SJCRH30 (cell line): ENCODE measurements at regions not wholly inside any gene's neighbourhood (a gene's known extent, or its start where the extent isn't known, plus 50 kb on each side); places are given as distances from the start of the nearest gene placed in this dataset.

Experiments
- DNase-seq, 2 experiments: peaks; one replicate each; pipeline ENCODE4 v3.0.0-alpha.2; 2015 to 2020
- H3K27ac ChIP-seq: fragments of 250-450 bp; sonication (Bioruptor Pico); 2 replicates; pipeline ENCODE4 v1.5.1; 2020; ENCODE audit warnings: mild to moderate bottlenecking, moderate library complexity
- H3K27me3 ChIP-seq: fragments of 250-450 bp; sonication (Bioruptor Pico); 2 replicates; pipeline ENCODE4 v1.5.1; 2020; ENCODE audit warnings: mild to moderate bottlenecking, moderate library complexity
- H3K36me3 ChIP-seq: fragments of 250-450 bp; sonication (Bioruptor Pico); 2 replicates; pipeline ENCODE4 v1.5.1; 2020; ENCODE audit warnings: mild to moderate bottlenecking, moderate library complexity
- H3K4me1 ChIP-seq: fragments of 250-450 bp; sonication (Bioruptor Pico); 2 replicates; pipeline ENCODE4 v1.5.1; 2020; ENCODE audit warnings: mild to moderate bottlenecking, moderate library complexity
- H3K4me3 ChIP-seq: fragments of 250-450 bp; sonication (Bioruptor Pico); 2 replicates; pipeline ENCODE4 v1.5.1; 2020; ENCODE audit warnings: mild to moderate bottlenecking, moderate library complexity
- H3K9me3 ChIP-seq: fragments of 250-450 bp; sonication (Bioruptor Pico); replicated peaks from 2 replicates; pipeline ENCODE4 v1.5.1; 2020; ENCODE audit warnings: mild to moderate bottlenecking, moderate library complexity

GRCh38 chr2:145344076-145344724 lies 824.3 kb upstream of the ZEB2 start:
- Histone ChIP-seq H3K4me1 (no peaks in the 10 kb centered on the region), H3K9me3 (no peaks in the 10 kb centered on the region), H3K27me3 (no peaks in the 10 kb centered on the region), H3K36me3 (no peaks in the 10 kb centered on the region), H3K4me3 (no peak overlapping the region), H3K27ac (no peak overlapping the region)
- no peak for DNase-seq

GRCh38 chr2:145343287-145343686 lies 823.4 kb upstream of the ZEB2 start:
- DNase-seq: no peak
- Histone ChIP-seq H3K4me1 (no peaks in the 10 kb centered on the region), H3K27me3 (no peaks in the 10 kb centered on the region), H3K4me3 (no peak overlapping the region), H3K36me3 (no peaks in the 10 kb centered on the region), H3K9me3 (no peaks in the 10 kb centered on the region), H3K27ac (no peak overlapping the region)

- no peak for DNase-seq
- no peaks in the 10 kb centered on the region for H3K36me3 ChIP-seq
- H3K4me1 ChIP-seq: no peaks in the 10 kb centered on the region
- no peaks in the 10 kb centered on the region for H3K27me3 ChIP-seq
- H3K27ac ChIP-seq: no peak overlapping the region
- no peaks in the 10 kb centered on the region for H3K9me3 ChIP-seq
- no peak overlapping the region for H3K4me3 ChIP-seq
Measured at GRCh38 chr2:145341536-145341935, 821.6 kb upstream of the ZEB2 start.

- Histone ChIP-seq H3K36me3 (no peaks in the 10 kb centered on the region), H3K4me1 (no peaks in the 10 kb centered on the region), H3K27me3 (no peaks in the 10 kb centered on the region), H3K27ac (no peak overlapping the region), H3K4me3 (no peak overlapping the region), H3K9me3 (no peaks in the 10 kb centered on the region)
- no peak for DNase-seq
Measured at GRCh38 chr2:145339646-145340045, 819.7 kb upstream of the ZEB2 start.

GRCh38 chr2:145332210-145332898 lies 812.4 kb upstream of the ZEB2 start:
- no peaks in the 10 kb centered on the region for H3K4me1 ChIP-seq
- no peaks in the 10 kb centered on the region for H3K27me3 ChIP-seq
- no peak for DNase-seq
- H3K9me3 ChIP-seq: no peaks in the 10 kb centered on the region
- H3K4me3 ChIP-seq: no peak overlapping the region
- H3K27ac ChIP-seq: no peak overlapping the region
- H3K36me3 ChIP-seq: no peaks in the 10 kb centered on the region

GRCh38 chr2:145329971-145330370 lies 810.1 kb upstream of the ZEB2 start:
- no peak for DNase-seq

GRCh38 chr2:145325485-145325884 lies 805.6 kb upstream of the ZEB2 start:
- no peak overlapping the region for H3K4me3 ChIP-seq
- no peak for DNase-seq
- no peak overlapping the region for H3K27ac ChIP-seq
- H3K4me1 ChIP-seq: 0 out of 2 replicates have a peak, but pooled peaks cover 6% of the 10 kb centered on the region
- no peaks in the 10 kb centered on the region for H3K9me3 ChIP-seq
- H3K27me3 ChIP-seq: no peaks in the 10 kb centered on the region
- H3K36me3 ChIP-seq: no peaks in the 10 kb centered on the region

More at GRCh38 chr2:145329971-145330370, 810.1 kb upstream of the ZEB2 start:
- H3K27me3 ChIP-seq: no peaks in the 10 kb centered on the region
- no peaks in the 10 kb centered on the region for H3K9me3 ChIP-seq
- no peaks in the 10 kb centered on the region for H3K4me1 ChIP-seq
- H3K36me3 ChIP-seq: no peaks in the 10 kb centered on the region
- H3K4me3 ChIP-seq: no peak overlapping the region
- H3K27ac ChIP-seq: no peak overlapping the region

- no peaks in the 10 kb centered on the region for H3K9me3 ChIP-seq
- no peak for DNase-seq
Measured at GRCh38 chr2:145324748-145325147, 804.8 kb upstream of the ZEB2 start.

GRCh38 chr2:145323512-145323911 lies 803.6 kb upstream of the ZEB2 start:
- Histone ChIP-seq H3K4me1 (0 out of 2 replicates have a peak, but pooled peaks cover 6% of the 10 kb centered on the region), H3K9me3 (no peaks in the 10 kb centered on the region), H3K36me3 (no peaks in the 10 kb centered on the region), H3K27me3 (no peaks in the 10 kb centered on the region), H3K4me3 (no peak overlapping the region), H3K27ac (no peak overlapping the region)
- DNase-seq: peak in 1 of 2 experiments; percentile 12

More at GRCh38 chr2:145324748-145325147, 804.8 kb upstream of the ZEB2 start:
- Histone ChIP-seq H3K27ac (no peak overlapping the region), H3K27me3 (no peaks in the 10 kb centered on the region), H3K4me3 (no peak overlapping the region), H3K4me1 (0 out of 2 replicates have a peak, but pooled peaks cover 6% of the 10 kb centered on the region), H3K36me3 (no peaks in the 10 kb centered on the region)

- 0 out of 2 replicates have a peak, but pooled peaks cover 6% of the 10 kb centered on the region for H3K4me1 ChIP-seq
- H3K36me3 ChIP-seq: no peaks in the 10 kb centered on the region
- no peak for DNase-seq
- H3K9me3 ChIP-seq: no peaks in the 10 kb centered on the region
- no peaks in the 10 kb centered on the region for H3K27me3 ChIP-seq
- H3K4me3 ChIP-seq: no peak overlapping the region
- H3K27ac ChIP-seq: no peak overlapping the region
Measured at GRCh38 chr2:145321344-145321743, 801.4 kb upstream of the ZEB2 start.

- Histone ChIP-seq H3K4me3 (no peak overlapping the region), H3K9me3 (no peaks in the 10 kb centered on the region), H3K36me3 (no peaks in the 10 kb centered on the region), H3K27ac (no peak overlapping the region), H3K4me1 (no peaks in the 10 kb centered on the region), H3K27me3 (no peaks in the 10 kb centered on the region)
- DNase-seq: no peak
Measured at GRCh38 chr2:145316496-145316895, 796.6 kb upstream of the ZEB2 start.

GRCh38 chr2:145315053-145315452 lies 795.1 kb upstream of the ZEB2 start:
- no peaks in the 10 kb centered on the region for H3K27me3 ChIP-seq
- no peak for DNase-seq
- no peaks in the 10 kb centered on the region for H3K9me3 ChIP-seq
- H3K4me1 ChIP-seq: no peaks in the 10 kb centered on the region
- no peak overlapping the region for H3K27ac ChIP-seq
- no peaks in the 10 kb centered on the region for H3K36me3 ChIP-seq
- H3K4me3 ChIP-seq: no peak overlapping the region

GRCh38 chr2:145314119-145314633 lies 794.3 kb upstream of the ZEB2 start:
- Histone ChIP-seq H3K27me3 (no peaks in the 10 kb centered on the region), H3K4me1 (no peaks in the 10 kb centered on the region)
- DNase-seq: no peak

GRCh38 chr2:145305889-145306288 lies 786.0 kb upstream of the ZEB2 start:
- H3K27ac ChIP-seq: no peak overlapping the region
- H3K9me3 ChIP-seq: no peaks in the 10 kb centered on the region
- H3K27me3 ChIP-seq: no peaks in the 10 kb centered on the region
- DNase-seq: peak; percentile 45 to 65
- H3K36me3 ChIP-seq: no peaks in the 10 kb centered on the region
- no peak overlapping the region for H3K4me3 ChIP-seq
- H3K4me1 ChIP-seq: no peaks in the 10 kb centered on the region; the same call in 1 of the 2 replicates

More at GRCh38 chr2:145314119-145314633, 794.3 kb upstream of the ZEB2 start:
- no peak overlapping the region for H3K27ac ChIP-seq
- H3K9me3 ChIP-seq: no peaks in the 10 kb centered on the region
- no peaks in the 10 kb centered on the region for H3K36me3 ChIP-seq
- no peak overlapping the region for H3K4me3 ChIP-seq

GRCh38 chr2:145304501-145304900 lies 784.6 kb upstream of the ZEB2 start:
- Histone ChIP-seq H3K4me1 (no peaks in the 10 kb centered on the region; the same call in 1 of the 2 replicates), H3K9me3 (no peaks in the 10 kb centered on the region), H3K27ac (no peak overlapping the region), H3K27me3 (no peaks in the 10 kb centered on the region), H3K4me3 (no peak overlapping the region), H3K36me3 (no peaks in the 10 kb centered on the region)
- DNase-seq: no peak
